AG04450 (cell line): ENCODE measurements at regions not wholly inside any gene's neighbourhood (a gene's known extent, or its start where the extent isn't known, plus 50 kb on each side); places are given as distances from the start of the nearest gene placed in this dataset.

Source experiments
- CTCF ChIA-PET: fragments of 300-600, 350-600 bp; formaldehyde crosslinking; extraction: SDS; loops from one replicate; lab custom pipeline; 2022; ENCODE audit warnings: antibody characterized with exemption, inconsistent platforms; lab: Charles Lee
- POLR2A ChIA-PET: fragments of 350-600 bp; formaldehyde crosslinking; extraction: SDS; loops from one replicate; lab custom pipeline; 2021; ENCODE audit warnings: antibody characterized with exemption, inconsistent platforms; lab: Yijun Ruan, JAX
- DNase-seq: peaks from one replicate; pipeline ENCODE4 v3.0.0-alpha.2; 2011; ENCODE audit warnings: low read depth, low spot score
- H3K27ac ChIP-seq: one replicate; pipeline ENCODE4 v1.5.1; 2012; ENCODE audit warnings: low read depth, low read length, control low read depth
- H3K27me3 ChIP-seq: one replicate; pipeline ENCODE4 v1.6.0; 2012; ENCODE audit warnings: low read length; ENCODE audit not compliant: control insufficient read depth, insufficient read depth
- H3K4me3 ChIP-seq: 2 replicates; pipeline ENCODE4 v1.5.1; 2011; ENCODE audit warnings: mild to moderate bottlenecking, low read depth, low read length, control low read depth
- H3K9me3 ChIP-seq: 2 replicates; pipeline ENCODE4 v1.5.1; 2012; ENCODE audit warnings: low read length; ENCODE audit not compliant: control insufficient read depth, insufficient read depth
- CTCF ChIP-seq: IDR thresholded peaks from 2 replicates; pipeline ENCODE4 v1.5.1; 2011; ENCODE audit warnings: low read depth, low read length, control low read depth, inconsistent platforms

- ChIA-PET POLR2A (no interaction called here), CTCF (no interaction called here)
- TF ChIP-seq CTCF, result no peak
- Histone ChIP-seq H3K9me3 (no peaks in the 10 kb centered on the region), H3K27me3 (no peaks in the 10 kb centered on the region), H3K27ac (no peak overlapping the region), H3K4me3 (no peak overlapping the region)
- DNase-seq, result no peak
Measured at GRCh38 chr4:180798036-180798577, 1445.1 kb upstream of the TENM3 start.

GRCh38 chr4:180799798-180800197, 1443.4 kb upstream of the TENM3 start:
- DNase-seq, result no peak
- ChIA-PET CTCF (interaction anchor here (1.2 kb wide), 1 partner anchor 28 kb away, joined by 3 read pairs; no protein-coding TSS in a partner anchor), POLR2A (no interaction called here)
- no peak overlapping the region for H3K27ac ChIP-seq
- no peaks in the 10 kb centered on the region for H3K27me3 ChIP-seq
- no peak overlapping the region for H3K4me3 ChIP-seq
- no peak for TF ChIP-seq CTCF
- no peaks in the 10 kb centered on the region for H3K9me3 ChIP-seq

- TF ChIP-seq CTCF, result no peak
- no peak overlapping the region for H3K4me3 ChIP-seq
- CTCF ChIA-PET, result interaction anchor here (0.6 kb wide), 2 partner anchors 497 to 802 kb away, joined by 3 read pairs; no protein-coding TSS in a partner anchor
- POLR2A ChIA-PET, result no interaction called here
- H3K27me3 ChIP-seq, result no peaks in the 10 kb centered on the region
- no peak overlapping the region for H3K27ac ChIP-seq
- DNase-seq, result no peak
- H3K9me3 ChIP-seq, result no peaks in the 10 kb centered on the region
Measured at GRCh38 chr4:180805101-180805500, 1438.1 kb upstream of the TENM3 start.

- Histone ChIP-seq H3K4me3 (no peak overlapping the region), H3K9me3 (no peaks in the 10 kb centered on the region), H3K27me3 (no peaks in the 10 kb centered on the region), H3K27ac (no peak overlapping the region)
- TF ChIP-seq CTCF, result no peak
- ChIA-PET CTCF (interaction anchor here (0.5 to 2.5 kb wide), 2 partner anchors 20 to 145 kb away, joined by 3 to 13 read pairs; no protein-coding TSS in a partner anchor), POLR2A (no interaction called here)
- no peak for DNase-seq
Measured at GRCh38 chr4:180808862-180809261, 1434.3 kb upstream of the TENM3 start.

GRCh38 chr4:180809439-180809838, 1433.8 kb upstream of the TENM3 start:
- DNase-seq, result no peak
- ChIA-PET CTCF (interaction anchor here (2.5 to 3.4 kb wide), 2 partner anchors 19 to 144 kb away, joined by 12 to 13 read pairs; no protein-coding TSS in a partner anchor), POLR2A (no interaction called here)
- H3K27ac ChIP-seq, result no peak overlapping the region
- no peak for TF ChIP-seq CTCF
- H3K27me3 ChIP-seq, result no peaks in the 10 kb centered on the region
- no peaks in the 10 kb centered on the region for H3K9me3 ChIP-seq
- H3K4me3 ChIP-seq, result no peak overlapping the region
